HS-5 (cell line): ENCODE measurements at regions not wholly inside any gene's neighbourhood (a gene's known extent, or its start where the extent isn't known, plus 50 kb on each side); places are given as distances from the start of the nearest gene placed in this dataset.

Experiments
- DNase-seq: peaks from one replicate; pipeline ENCODE4 v3.0.0-alpha.2; 2012; ENCODE audit warnings: low read depth

DNA sequence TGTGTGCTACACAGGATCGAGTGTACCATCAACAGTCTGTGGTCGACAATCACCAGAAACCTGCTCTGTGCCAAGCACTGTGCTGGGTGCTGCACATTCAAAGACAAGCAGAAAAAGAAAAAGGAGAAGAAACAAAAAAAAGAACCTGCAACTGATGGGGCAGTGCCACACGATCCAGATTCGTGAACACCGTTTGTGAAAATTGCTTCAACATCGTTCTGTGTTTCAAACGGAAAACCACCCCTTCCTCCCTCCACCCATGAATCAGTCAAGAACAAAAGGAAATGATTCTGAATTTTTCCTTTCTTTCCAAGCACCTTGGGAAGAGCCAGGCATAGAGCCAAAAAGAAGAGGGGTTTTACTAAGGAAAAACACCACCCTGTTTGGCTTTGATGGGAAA lies 129.2 kb upstream of the ARID1B start:
- no peak for DNase-seq

DNA sequence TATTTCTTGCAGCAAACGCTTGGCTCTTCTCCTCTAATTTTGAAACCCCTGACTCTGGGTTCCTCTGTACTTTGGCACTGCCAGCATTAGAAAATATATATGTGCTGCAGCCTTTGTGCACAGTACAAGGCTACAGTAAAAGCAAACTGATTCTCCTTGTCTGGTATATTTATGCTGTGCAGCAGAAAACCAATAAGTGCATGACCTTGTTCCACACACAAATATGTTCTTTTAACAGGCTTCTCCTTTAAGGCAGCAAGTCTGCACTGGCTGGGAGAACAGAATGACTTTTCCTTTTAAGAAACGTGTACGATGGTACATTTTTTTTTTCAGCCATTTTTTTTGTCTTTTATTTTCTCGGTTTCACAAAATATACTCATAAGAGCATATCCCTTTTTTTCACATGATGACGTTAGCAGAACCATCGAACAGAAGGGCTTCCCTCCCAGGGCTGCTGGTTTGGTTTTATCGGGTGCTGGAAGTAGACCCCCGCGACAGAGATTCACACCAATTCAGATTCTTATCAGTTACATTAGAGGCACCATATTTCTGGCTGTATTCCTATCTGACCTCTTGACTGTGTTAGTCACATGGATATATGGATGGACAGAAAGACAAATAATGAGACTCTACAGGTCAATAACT lies 129.9 kb upstream of the ARID1B start:
- DNase-seq, result no peak

DNA sequence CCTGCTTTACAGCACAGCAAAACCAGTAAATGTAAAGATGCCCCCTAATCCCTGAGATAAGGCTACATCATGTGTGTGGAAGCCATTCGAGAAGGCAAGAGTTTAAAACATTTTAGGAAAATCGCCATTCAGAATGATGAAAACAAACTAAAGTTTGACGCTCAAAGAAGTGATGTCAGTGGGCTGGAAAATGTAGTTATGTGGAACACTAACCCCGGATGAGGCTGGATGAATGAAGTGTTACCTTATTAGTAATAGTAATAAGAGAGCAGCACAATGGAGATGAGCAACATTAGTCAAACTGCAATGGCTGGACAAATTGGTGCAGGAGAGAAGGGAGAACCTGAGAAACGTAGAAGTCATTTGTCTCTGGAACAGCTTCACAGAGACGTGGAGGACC lies 130.7 kb upstream of the ARID1B start:
- DNase-seq, result no peak

DNA sequence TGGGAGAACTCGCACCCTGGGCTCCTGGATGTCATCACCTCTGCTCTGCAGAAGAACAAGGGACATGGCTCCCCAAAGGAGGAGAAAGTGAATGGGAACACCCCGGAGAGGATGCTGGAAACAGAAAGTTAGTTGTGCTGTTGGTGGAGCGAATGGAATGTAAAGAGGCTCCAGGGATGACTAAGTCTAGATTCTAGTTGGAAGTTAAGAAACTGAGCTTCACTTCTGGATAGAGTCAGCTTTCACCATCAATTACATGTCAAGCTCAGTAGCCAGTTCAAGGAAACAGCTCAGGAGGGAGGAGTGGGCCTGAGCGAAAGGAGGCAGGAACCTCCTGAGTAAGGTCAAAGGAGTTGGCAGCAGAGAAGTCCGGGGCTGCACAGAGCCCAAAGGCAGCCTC lies 132.1 kb upstream of the ARID1B start:
- no peak for DNase-seq

DNA sequence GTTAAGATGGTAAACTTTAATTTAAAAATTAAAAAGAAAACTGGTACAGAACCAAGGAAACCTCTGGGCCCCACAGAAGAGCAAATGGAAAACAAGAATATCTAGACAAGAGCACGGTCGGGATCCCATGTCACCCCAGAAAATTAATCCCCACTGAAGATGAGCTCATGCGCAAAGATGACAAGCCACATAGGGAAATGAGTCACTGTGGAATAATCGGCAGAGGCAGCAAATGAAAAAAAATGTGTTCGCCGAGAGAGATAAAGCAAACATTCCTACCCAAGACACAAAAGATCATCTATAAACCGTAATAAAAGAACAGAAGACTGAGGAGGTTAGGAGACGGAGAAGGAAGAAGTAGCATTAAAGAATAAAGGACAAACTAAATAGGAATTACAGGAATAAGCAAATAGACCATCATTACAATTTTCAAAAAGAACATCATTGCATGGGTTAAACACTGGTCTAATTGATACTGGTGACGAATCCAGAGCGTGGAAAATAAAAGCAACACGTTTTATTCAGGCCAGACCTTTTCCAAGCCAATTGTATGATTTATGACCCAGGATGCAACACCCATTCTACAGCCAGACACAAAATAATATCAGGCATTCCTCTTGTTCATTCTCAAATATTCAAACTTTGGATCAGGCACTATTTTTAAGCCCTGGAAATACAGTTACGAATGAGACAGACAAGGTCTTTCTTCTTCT lies 138.0 kb upstream of the ARID1B start:
- no peak for DNase-seq

DNA sequence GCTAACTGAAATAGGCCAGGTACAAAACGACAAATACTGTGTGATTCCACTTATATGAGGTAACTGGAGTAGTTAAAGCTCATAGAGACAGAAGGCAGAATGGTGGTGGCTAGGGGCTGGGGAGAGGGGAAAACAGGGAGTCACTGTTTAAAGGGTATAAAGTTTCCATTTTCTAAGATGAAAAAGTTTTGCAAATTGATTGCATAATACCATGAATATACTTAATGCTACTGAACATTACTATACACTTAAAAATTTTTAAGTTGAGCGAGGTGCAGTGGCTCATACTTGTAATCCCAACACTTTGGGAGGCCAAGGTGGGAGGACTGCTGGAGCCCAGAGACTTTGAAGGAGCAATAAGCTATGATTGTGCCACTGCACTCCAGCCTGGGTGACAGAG lies 138.6 kb upstream of the ARID1B start:
- no peak for DNase-seq

DNA sequence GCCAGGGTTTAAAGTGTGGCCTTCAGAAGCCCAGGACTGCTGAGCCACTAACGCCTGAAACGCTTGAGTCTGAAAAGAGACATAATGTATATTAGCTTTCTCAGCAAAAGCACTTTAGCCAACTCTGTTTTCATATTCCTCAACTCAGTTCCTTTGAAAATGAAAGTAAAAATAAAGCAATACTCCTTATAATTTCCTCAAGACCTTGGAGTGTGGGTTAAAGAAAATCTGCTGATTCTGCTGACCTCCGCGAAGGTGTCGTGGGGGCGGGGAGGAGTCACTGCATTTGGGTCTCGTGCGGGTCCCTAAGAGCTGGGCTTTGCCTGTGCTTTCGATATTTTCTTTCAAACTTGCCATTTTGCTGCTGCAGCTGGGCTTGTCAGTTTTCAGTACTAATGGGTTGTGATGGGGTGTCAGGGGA lies 142.2 kb upstream of the ARID1B start:
- no peak for DNase-seq

DNA sequence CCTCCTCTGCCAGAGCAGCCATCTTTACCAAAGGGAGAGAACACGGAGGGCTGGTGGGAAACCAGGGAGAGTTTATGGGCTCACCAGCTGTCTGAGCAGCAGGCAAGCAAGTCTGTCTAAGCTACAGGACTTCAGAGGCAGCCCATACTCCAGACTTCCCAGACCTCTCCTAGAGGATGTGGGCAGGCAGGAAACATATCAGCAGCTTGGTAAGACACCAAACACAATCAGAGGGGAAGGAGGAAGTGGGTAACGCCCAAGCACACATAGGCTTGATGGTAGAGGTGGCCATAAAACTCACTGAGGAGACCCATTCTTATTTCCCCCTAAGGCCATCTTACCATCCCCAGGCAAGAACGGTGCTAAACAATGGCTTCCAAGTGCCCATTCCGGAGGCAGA lies 143.1 kb upstream of the ARID1B start:
- DNase-seq, result no peak

DNA sequence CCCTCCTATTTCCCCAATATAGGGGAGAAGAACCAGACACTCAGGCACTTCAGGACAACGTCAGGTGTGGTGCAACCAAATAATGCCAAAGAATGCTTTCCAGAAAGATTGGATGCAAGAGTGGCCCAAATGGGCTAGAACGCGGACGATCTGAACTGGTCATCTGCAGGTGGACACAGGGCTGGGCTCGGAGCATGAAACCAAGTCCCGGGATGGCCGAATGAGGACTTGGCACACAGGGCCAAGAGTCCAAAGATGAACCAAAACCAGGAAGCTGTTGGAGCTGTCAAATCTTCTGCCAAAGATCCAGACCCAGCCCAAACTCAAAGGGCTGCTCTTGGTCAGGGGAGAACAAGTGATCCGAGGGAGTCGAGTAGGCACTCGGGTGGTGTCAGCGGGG lies 143.9 kb upstream of the ARID1B start:
- DNase-seq, result no peak

DNA sequence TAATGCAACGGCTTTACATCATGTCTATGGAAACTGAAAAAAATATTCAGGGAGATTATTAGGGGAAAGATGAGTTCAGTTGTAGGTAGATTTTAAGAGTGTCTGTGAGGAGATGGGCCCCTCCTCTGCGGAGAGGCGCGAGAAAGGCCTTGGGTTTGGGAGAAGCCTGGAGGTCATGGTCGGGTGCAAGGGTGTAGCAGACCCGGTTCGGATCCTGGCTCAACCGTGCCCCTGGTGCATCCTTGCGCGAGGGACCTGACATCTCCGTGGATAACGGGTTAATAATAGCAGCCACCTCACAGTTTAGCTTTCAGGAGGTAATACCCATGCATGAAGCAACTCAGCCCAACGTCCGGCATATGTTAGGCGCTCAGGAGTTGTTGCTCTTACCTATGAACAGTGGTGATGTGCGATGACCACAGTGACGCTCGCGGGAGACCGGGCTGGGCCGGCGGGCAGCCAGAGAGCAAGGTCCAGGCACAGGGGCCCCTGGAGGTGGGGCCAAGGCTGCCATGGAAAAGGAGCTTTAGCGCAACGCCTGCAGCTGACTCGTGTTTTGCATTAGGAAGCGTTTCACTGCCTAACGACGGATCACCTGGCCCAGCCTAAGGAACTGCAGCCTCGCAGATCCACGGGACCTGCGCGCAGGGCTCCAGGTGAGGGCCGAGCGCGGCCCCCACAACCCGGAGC lies 146.4 kb upstream of the ARID1B start:
- no peak for DNase-seq

DNA sequence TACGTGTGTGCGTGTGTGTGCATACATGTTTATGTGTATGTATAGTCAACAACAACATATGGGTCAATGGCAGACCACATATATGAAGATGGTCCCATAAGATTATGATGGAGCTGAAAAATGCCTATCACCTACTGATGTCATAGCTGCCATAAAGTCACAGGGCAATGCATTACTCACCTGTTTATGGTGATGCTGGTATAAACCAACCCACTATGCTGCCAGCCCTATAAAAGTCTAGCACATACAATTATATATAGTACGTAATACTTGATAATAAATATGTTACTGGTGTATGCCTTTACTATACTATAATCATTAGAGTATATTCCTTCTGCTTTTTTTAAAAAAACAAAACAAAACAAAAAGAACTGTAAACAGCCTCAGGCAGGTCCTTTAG lies 148.4 kb upstream of the ARID1B start:
- no peak for DNase-seq

DNA sequence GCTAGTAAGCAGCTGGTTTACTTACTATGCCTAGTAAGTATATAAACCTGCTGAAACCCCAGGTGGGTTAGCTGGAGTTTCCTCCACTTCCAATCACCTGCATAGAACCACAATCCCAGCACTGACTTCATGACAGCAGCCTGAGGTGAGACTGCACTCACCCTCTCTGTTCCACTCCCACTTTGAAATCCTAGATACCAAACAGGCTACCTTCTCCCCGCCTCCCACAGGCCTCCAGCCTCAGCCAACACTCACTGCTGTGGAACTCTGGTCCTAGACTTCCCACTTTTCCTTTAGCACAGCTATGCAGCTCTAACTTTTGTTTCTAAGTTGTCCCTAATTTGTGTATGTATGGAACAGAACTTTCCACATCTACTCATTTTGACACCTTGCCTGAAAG lies 149.7 kb upstream of the ARID1B start:
- no peak for DNase-seq

DNA sequence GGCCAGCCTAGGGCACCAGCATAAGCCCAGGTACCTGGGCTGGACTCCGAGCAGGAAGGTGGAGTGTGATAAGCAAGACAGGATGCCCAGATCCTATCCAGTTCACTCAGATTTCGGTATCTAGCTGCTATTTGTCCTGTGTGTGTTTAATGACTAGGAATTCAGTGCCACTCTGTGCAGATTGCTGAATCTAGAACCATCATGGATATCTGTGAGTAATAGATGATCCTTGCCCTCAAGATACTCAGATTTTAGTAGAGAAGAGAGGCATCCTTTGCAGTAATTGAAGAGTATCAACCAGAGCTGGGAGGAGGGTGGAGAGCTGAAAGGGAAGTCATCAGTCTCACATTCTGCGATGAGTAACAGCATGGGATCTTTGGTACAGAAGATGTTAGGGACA lies 155.0 kb upstream of the ARID1B start:
- no peak for DNase-seq

DNA sequence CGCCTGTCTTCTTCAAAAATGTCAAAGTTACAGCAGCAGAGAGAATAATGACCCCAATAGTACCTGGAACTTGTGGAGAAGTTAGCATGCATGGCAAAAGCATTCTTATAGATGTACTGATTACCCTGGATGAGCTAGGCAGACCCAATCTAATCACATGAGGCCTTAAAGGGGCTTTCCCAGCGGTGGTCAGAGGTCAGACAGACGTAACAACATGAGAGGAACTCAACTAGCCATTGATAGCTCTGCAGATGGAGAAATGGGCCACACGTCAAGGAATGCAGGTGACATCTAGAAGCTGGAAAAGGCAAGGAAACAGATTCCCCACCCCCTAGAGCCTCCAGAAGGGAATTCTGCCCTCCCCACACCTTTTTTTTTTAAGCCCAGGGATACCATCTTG lies 156.8 kb upstream of the ARID1B start:
- no peak for DNase-seq

DNA sequence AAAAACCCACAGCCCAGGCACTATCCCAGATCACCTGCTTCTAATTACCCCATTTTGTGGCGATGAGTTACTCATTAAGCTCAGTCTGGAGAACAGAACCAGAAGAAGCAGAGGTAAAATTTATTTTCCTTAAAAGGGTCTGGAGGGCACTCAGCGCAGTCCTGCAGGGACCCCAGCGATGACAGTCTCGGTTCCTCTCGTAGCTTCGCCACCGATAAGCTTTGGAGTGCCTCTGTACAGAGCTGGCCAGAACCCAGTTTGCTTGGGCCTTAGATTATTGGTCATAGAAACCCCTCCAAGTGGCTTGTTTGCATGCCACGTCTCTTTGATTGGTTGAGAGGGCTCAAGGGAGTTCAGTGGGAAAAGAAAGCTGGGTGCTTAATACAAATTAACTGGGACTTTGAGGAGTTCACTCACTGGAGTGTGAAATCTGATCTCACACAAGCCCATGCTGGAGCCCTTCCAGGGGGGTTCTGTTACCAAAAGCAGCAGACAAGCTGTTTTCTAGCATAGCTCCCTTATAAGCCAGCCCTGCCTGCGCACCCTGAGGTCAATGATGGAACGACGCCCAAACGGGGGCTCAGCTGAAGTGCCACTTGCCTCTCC lies 158.5 kb upstream of the ARID1B start:
- DNase-seq, result no peak

DNA sequence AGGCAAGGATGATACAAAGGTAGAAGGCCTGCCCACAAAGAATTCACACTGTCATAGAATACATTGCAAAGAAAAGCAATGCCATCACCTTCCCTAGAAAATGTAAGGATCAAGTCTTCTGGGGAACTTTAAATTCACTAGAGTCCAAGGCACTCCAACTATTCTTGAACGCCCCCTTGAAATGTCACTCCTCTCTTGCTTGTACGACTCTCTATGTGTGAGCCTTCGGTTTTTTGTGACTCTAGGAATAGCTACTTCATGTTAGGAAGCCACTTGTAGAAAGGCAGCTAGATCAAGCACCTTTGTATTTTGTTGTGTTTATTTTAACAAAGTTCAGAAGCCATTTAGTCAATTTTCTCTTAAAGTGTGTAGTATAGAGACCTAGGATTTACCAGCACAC lies 159.2 kb upstream of the ARID1B start:
- no peak for DNase-seq

DNA sequence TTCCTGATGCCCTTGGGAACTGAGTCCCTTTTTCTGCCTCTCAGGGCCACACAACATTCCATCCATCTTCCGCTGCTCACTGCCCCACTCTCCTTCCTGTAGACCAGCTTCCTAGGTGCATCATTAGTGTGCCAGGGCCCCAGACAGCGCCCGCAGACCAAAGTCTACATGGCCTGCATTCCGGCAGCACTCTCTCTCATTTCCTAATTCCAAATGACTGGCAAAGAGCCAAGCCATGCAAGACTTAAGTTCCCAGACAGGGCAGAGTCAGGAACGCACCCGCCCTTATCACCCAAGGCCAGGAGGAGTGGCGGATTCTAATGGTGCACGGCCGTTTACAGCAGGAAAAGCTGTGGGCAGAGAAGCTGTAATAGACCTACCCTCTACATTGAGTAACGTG lies 159.8 kb upstream of the ARID1B start:
- DNase-seq, result no peak

DNA sequence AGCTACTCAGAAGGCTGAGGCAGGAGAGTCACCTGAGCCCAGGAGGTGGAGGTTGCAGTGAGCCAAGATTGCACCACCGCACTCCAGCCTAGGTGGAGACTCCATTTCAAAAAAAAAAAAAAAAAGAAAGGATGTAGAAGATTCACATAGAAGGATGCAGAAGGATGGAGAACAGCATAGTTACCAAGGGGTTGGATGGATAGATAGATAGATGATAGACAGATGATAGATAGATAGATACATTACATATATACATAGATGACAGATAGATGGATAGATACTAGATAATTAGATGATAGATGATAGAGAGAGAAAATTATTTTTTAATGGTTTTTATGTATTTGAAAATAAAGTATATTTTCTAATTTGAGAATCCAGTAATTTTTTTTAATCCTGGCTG lies 160.7 kb upstream of the ARID1B start:
- DNase-seq, result no peak

DNA sequence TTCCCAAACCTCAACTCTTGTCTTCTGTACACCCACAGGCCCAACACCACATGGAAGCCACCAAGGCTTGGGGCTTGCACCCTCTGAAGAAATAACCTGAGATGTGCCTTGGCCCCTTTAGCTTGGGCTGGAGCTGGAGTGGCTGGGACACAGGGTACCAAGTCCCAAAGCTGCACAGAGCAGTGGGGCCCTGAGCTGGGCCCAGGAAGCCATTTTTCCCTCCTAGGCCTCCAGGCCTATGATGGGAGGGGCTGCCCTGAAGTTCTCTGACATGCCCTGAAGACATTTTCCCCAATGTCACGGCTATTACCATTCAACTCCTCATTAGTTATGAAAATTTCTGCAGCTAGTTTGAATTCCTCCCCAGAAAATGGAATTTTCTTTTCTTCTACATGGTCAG lies 163.2 kb upstream of the ARID1B start:
- no peak for DNase-seq

DNA sequence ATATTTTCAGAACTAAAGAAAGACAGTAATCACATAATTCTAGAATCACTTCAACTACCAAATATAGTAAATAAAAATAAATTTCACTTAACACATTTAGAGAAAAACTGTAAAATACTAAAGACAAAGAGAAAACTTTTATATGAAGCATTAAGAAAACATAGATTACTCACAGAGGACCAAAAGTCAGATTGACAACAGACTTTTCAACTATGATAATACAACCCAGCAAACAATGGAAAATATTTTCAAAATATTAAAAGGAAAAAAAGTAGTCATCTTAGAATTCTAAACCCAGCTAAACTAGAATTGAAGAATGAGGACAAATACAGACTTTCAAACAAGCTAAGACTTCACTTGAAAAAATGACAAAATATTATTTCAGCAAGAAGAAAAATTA lies 164.8 kb upstream of the ARID1B start:
- DNase-seq, result no peak

DNA sequence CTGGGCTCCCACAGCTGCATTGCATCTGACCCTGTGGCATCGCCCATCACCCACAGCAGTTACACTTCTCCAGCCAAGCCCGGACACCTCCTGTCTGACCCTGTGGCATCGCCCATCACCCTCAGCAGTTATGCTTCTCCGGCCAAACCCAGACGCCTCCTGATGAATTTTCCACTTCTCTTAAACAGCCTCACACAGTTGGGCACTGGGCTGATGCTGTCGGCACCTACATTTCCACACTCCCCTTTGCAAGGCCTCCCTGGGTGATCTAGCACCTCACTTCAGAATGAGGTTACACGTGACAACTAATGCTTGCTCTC lies 175.2 kb upstream of the ARID1B start:
- no peak for DNase-seq

DNA sequence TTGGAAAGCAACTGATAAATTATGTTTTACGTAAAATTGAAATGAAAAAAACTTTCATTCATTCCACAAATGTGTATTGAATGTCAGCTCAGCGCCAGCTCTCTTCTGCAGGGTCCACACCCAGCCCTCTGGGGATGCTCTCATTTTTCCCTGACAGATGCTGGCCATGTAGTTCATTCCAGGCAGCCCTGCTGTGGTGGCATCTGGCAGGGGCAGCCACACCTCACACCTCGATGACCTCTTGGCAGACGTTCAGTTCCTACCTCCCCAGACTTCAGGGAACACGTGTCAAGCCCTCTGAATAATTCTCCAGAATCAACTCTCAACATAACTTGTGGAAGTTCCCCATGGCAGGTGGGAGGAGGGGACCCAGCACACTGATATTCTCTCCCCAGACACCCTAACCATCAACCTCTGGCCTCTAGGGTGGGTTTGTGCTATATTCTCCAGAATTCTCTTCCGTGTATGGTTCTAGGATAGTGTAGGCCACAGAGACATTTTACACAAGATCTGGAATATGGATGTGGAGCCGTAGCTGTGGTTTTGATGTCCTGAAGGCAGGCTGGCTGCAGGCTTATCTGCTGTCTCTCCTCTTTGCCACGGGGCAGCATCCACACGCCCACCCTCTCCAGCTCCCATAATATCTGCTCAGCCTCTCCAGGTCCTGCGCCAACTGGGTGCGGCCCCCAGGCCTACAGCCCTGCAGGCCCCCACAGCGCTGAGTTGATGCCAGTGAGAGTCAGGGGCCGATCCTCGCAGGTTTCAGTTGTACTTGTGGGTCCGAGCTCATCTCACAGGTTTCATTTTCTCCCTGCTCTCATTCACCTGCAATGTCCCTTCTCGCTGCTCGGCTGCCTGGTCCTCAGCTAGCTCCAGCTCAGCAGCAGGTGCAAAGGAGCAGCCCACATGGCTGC lies 175.8 kb upstream of the ARID1B start:
- no peak for DNase-seq
